MV-4-11 (cell line): ENCODE measurements at regions not wholly inside any gene's neighbourhood (a gene's known extent, or its start where the extent isn't known, plus 50 kb on each side); places are given as distances from the start of the nearest gene placed in this dataset.

Experiments
- DNase-seq: peaks from one replicate; lab custom pipeline; 2025; lab: John Stamatoyannopoulos, UW

DNA sequence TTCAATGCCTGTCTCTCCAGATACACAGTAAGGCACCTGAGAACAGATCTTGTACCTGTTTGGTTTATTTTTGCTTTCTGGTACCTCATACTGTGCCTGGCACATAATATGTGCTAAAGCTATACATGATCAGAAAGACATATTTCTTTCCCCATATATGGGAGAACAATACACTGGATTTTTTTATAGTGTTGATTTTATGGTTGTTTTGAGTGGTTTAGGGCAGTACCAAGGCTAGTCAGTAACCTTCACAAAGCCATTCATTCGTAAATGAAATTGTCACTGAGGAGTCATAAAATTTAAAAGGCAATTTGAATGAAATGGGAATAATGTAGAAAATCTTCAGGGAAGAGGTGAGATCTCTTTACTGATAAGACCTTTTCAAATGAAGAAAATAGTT, 810.2 kb downstream of the TUSC7 start:
- DNase-seq, result no peak

DNA sequence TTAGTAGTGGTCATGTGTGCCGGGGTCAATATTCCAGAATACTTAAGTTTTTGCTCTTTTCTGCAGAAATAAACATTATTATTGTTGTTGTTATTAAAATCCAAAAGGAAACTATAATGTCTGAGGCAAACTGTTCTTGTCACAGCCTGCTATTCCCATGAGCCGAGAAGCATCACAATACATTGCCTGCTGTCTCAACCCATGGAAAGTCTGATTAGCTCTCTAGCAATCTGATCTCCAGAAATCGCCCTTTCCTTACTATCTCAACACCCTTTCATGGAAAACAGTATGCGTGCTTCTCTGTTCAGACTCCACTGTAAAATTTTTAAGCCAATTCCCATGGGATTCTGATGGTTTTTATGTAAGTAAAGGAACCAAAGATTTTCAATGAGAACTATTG, 811.0 kb downstream of the TUSC7 start:
- DNase-seq, result no peak

DNA sequence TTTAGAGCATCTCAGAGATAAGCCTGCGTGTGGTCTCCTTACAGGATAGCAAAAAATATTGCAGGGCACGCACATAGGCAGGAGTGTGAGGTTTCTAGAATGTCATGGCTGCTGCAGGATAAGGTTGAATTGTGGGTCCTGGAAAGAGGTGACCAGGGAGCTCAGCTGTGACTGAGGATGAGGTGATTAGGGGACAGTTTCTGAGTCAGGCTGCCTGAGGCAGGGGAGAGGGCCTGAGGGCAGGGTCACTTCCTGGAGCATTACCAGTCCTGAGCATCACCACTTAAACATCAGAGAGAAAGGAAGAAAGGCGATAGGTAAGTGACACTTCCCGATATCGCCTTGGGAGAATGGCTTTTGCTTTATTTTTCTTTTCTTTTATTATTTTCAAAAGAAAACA, 813.8 kb downstream of the TUSC7 start:
- no peak for DNase-seq

DNA sequence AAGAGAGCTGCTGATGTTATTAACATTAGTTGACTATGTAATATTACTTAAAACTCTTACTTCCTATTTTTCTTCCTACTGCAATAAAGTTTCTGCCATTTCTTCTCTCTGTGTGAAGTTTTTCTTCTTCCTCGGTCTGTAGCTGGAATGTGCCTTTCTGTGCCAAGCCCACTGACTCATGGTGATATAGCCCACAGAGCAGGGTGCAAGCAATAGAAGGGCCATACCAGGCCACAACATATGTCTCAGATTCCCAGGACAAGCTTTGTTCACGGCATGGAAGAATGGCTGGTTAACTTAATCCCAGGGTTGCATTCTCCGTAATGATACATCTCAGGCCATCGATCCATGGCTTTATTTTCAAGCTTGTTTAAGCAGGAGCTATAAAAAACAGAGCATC, 815.3 kb downstream of the TUSC7 start:
- DNase-seq, result no peak

DNA sequence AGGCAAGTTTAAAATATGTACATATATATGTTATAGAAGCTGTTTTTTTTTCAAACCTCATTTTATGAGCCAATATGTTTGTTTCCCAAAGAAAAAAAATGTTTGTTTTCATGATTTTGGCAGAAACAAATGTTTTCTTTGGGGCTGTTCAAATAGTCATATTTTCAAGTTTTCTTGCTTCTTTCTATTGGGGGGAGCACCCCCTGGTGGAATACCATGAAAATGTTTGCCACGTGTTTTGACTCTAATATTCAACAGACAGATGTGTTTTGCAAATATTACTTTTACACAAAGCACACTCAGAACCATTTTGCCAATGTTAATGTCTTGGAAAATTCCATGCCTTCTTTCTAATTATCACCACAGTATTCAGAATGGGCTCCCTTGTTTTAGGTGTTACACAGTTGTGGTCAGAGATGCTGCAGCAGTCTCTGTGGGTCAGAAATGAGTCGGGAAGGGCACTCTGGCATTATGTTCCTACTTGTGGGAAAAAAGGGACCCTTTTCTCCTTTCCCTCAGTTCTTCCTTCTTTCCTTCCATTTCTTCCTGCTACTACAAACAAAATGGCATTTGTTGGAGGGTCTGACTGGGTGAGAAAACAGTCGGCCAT, 817.0 kb downstream of the TUSC7 start:
- DNase-seq, result peak; percentile 10

DNA sequence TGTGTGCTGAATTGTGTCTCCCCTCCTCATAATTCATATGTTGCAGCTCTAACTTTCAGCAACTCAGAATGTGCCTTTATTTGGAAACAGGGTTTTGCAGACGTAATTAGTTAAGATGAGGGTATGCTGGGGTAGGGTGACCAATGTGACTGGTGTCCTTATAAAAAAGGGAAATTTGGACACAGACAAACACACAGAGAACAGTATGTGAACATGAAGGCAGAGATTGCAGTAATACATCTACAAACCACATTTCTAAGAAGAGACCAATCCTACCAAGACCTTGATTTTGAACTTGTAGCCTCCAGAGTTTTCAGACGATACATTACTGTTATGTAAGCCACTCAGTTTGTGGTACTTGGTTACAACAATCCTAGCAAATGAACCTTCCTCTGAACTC, 817.8 kb downstream of the TUSC7 start:
- DNase-seq, result no peak

DNA sequence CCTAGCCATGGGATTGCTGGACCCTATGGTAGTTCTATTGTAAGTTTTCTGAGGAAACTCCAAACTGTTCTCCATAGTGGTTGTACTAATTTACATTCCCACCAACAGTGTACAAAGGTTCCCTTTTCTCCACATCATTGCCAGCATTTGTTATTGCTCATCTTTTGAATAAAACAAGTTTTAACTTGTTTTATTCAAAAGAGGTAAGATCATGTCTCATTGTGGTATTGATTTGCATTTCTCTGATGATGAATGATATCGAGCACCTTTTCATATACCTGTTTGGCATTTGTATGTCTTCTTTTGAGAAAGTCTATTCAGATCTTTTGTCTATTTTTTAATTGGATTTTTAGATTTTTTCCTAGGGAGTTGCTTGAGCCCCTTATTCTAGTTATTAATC, 819.1 kb downstream of the TUSC7 start:
- DNase-seq, result no peak

DNA sequence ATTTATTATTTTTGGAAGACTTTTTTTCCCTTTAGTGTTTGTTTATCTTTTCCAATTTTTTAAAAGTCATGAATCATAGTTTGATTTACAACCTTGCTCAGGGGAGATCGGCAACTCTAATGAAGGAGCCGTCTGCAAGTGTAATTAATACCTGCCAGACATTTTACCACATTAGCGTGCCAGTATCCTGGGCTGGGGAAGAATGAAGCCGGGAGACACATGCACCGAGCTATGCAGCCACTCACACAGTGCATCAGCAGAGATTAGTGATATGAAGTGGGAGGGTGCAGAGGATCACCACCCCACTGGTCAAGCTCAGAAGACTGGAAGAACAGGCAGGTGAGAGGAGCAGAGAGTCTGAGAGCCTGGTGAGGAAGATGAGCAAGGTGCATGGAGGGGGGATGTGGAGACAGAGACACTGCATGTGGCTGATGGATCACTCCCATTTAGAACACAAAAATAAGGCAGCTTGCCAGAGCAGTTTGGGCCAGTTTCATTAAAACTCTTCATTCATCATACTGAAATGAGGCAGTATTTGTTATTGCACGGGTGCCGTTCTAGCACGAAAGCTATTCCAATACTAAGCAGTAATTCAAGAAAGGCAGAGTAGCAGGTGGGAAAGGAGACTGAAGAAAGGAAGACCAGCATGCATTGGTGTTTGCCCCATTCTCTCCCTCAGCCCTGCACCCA, 821.6 kb downstream of the TUSC7 start:
- no peak for DNase-seq

DNA sequence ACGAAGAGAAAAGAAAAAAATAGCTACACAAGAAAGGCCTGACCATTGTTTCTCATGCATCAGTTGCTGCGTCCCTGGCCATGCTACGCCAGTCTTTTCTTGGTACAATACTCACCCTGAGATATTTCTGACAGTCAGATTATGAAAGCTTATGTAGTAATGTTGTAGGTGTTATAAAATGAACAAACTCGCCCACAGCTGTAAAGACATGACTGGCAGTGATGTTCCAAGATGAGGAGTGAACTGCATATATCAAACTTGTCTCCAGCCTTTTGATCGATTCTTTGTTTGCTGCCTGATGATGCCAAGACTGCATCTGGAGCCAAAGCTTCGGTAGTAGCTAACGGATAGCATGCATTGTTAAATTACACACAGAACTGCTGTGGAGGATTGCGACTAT, 822.7 kb downstream of the TUSC7 start:
- DNase-seq, result no peak

DNA sequence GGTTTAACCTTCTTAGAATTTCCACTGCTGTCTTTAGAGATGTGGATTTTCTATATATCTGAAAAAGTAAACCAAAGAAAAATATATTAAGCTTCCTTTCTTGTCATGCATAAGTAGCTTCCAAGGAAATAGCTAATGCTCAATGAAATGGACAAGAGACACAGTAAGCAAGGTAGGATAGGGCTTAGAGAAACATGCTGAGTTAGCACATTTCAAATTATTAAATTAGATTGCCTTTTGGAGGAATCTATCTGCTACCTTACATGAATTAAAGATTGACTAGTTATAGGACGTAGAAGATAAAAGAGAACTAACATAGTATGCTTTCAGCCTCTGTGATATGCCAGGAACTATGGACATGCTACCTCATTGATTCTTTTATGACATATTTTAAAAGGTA, 824.6 kb downstream of the TUSC7 start:
- DNase-seq, result no peak

DNA sequence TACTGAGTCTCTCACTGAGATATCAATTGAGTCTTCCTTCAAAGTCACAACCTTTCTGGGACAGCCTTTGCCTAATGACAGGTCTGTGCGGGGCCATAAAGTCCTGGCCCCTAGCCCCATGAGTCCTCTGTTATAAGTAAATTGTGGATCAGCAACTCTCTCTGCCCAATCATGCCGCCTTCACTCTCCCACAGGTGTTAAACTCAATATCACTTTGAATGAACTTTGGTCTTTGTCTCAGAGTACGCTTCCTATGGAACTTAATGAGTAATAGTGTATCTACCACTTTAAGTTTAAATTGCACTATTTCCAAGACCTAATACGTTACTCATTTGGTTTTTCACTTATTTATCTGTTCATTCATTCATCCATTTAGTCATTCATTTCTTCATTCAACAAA, 826.4 kb downstream of the TUSC7 start:
- DNase-seq, result no peak

DNA sequence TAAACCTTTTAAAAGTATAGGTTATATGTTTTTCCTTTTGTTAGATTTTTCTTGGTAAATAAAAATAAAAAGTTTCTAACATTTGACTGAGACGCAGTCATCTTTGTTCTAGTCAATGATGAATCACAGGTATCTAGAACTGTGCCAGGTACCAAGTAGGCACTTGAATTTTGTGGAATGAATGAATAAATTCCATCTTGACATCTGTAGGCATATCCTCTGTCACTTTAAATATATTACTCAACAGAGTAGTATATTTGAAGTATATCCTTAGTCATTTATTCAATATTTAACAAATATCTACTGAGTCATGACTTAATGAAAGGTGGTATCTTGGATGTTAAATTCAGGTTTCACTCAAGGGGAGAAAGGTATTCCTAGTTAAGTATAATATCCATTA, 828.4 kb downstream of the TUSC7 start:
- no peak for DNase-seq

DNA sequence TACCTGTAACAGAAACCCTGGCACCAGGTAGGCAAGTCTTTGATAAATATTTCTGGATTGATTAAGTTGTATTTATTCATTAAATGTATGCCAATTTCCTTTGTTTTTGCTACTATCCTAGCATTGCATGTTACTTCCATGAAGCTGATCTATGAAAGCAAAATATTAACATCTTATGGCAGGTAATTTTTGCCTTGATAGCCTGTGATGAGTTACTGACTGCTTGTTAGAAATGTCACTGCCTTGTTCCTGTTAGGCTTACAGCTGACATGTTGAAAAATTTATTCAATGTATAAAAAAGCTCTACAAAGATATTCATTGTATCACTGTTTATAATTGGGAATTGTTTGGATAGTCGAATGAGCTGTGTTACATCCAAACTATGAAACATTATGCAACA, 830.1 kb downstream of the TUSC7 start:
- no peak for DNase-seq

DNA sequence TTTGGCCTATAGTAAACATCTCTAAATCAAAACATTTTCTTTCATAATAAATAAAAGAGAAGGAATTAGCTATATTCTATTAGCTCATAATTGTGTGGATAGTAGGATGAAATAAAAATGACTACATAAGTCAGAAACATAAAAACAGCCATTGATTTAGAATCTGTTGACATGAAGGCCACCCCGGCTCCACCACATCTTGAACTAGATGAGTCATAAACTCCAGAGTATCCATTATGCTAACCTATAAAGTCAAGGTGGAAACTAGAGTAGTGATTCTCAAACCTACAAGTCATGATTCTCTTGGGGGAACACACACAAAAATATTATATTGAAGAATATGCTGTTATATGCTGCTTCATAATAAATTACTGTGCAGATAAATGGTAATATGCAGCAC, 831.0 kb downstream of the TUSC7 start:
- no peak for DNase-seq

DNA sequence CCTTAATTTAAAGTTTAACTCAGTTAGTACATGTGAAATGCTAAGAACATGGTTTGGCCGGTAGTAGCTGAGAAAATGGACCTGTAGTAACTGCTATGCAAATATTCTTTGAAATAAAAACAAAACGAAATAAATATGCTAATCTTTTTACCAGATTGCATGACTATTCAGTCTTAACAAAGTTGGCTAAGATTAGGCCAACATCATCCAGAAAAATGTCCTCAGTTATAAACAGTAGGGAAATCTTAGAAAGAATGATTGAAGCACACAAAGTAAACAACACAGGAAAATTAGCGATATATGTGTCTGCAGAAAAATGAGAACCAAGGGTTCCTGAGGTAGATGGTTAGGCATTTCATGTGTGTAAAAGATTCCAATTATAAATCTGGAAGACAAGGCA, 832.1 kb downstream of the TUSC7 start:
- DNase-seq, result no peak

DNA sequence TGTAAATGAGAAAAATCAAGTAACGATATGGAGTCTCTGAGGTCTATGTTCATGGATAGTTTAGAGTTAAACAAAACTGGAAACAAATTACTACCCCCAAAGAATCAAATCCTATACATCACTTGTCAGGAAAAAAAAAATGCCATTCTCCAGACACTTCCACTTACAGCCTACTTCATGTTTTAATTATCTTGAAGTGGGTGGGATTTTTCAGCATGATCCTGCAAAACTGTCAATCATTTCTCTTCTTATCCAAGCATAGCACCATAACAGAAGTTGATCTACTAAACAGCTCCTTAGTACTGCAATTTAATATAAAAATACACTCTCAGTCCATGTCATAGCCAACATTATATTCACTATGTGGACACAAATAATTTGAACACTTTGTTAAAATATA, 833.9 kb downstream of the TUSC7 start:
- DNase-seq, result no peak

DNA sequence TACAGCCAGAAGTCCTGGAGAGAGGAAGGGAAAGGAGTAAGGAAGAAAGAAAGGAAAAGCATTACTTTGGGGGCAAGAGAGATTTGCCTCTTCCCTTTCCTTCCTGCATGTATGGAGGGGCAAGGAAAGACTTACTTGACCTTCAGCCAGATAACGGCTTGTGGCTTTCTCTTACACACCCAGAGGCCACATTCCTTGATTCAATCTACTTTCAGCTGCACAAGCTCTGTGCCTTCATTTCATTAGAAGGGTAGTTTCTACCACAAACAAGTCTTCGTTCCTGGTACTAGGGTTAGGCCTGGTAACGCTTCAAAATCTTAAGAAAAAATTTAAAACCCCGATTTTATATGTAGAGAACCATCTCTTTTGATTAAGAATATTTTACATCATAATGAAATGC, 835.9 kb downstream of the TUSC7 start:
- no peak for DNase-seq

DNA sequence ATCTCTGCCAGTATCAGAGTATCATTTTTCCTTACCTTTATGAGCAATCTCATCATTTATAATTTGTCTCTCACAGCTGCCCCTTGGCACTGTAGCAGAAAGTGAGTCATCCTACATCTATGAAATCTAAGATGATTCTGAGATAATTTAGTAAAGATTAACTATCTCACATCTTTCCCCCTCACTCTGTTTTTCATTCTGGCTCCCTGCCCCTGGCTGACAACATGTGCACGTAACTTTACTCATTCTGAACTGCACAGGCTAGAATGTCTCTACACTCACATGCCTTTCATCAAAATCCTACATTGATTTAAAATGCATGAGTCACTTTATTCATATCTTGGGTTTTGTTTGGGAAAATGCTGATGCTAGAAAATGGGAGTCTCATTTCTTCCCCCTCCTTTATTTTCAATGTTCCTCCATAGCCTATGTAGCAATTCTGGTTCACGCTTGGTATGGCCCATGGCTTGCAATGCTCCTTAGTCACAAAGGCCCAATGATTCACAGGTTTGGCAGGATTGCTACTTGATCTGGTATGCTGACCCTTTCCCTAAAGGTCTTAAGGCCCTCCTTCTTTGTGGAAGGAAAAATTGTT, 838.5 kb downstream of the TUSC7 start:
- no peak for DNase-seq

DNA sequence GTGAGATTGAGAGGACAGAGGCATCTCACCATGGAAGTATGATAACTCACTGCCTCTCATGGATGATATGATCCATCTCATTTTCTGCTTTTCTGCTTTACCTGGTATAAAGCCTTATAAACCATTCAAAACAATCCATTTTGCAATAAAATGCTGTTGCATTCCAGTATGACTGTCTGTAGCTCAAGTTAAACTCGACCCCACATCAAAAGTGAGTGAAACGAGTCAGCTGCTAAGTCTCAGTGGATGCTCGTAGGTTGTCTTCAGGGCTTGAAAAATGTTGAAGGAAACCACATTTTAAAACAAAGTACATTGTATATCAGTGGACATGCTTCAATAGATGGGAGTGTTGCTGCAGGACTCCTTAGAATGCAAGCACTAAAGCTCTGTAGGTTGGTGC, 839.0 kb downstream of the TUSC7 start:
- no peak for DNase-seq

DNA sequence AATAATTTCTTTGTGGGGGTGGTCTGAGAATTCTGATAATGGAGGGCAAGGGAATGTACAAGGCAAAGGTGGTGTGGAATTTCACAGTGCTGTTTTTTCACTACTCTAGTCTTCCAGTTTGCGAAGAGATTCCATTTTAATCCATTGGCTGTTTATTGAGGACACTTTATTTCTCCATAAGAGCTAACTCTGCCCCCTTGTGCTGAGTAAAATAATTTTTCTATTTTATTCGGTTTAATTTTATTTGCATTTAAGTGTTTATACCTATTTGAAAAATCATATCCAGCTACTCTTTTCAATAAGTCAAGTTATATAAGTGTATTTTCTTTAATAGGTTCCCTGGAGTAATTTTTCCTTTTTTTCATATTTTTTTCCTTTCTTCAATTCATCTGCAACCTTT, 840.1 kb downstream of the TUSC7 start:
- DNase-seq, result no peak

DNA sequence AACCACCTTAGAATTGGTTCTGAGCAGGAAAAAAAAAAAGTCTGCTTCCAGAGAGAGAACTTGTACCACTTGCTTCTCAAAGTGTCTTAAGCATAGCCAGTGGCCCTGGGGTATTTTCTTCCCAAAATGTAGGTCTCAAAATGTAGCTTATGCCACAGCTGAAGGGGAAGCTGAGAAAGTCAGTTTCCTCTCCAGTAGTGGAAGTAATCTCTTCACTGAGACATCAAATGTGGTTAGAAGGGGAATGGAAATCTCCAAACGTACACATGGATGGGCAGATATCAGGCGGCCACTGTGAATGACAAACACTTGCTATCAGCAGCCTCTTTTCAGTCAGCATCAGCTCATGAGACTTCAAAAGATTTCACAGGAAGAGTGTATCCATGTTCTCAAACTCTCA, 841.2 kb downstream of the TUSC7 start:
- DNase-seq, result peak; percentile 4

DNA sequence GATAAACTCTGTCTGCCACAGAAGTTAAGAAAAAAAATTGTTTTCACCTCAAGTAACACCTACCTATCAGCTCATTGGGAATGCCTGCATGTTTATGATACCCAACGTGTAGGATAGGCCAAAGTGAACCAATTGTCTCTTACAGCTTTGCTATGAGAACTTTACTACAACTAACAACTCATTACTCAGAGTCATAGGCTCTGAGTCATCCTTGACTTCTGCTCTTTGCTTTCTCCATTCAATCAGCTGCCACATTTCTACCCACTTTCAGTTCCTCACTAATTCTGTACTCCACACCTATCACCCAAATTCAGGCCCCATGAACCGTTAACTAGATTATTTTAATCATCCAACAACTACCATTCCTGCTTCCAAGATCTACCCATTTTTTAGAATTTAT, 843.9 kb downstream of the TUSC7 start:
- peak; percentile 86 for DNase-seq

DNA sequence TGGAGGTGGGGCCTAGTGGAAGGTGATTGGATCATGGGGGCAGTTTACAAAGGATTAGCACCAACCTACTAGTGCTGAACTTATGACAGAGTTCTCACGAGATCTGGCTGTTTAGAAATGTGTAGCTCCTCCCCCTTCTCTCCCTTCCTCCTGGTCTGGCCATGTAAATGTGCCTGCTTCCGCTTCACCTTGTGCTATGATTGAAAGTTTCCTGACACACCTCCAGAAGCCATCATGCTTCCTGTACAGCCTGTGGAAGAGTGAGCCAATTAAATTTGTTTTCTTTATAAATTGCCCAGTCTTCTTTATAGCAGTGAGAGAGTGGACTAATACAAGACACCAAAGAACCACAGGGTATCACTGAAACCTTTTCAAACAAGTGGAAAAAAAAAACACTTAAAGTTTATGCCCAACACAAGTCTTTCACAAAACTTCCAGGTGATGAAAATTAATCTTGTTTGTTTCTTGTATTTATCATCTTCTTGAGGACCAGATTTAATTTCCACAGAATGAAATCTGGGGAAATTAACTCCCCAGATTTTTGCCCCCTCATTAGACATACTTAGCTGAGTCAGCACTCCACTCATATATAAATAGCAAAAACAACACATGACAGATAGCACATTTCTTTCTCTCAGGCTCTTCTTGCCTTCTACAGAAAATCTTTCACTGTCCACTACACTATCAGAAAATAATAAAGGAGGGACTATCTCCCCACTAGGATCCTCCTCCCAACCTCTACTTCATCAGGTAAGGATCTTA, 847.2 kb downstream of the TUSC7 start:
- DNase-seq, result no peak
